HUES6 (cell line): ENCODE measurements at regions not wholly inside any gene's neighbourhood (a gene's known extent, or its start where the extent isn't known, plus 50 kb on each side); places are given as distances from the start of the nearest gene placed in this dataset.

Experiments
- H3K27ac ChIP-seq: 2 replicates; pipeline ENCODE4 v1.7.0; 2013; ENCODE audit warnings: low read depth, mild to moderate bottlenecking, low read length, inconsistent platforms
- H3K27me3 ChIP-seq: 2 replicates; pipeline ENCODE4 v1.6.1; 2013; ENCODE audit warnings: low read length; ENCODE audit not compliant: control insufficient read depth, insufficient read depth
- H3K36me3 ChIP-seq: 2 replicates; pipeline ENCODE4 v1.6.1; 2013; ENCODE audit warnings: low read length; ENCODE audit not compliant: control insufficient read depth, insufficient read depth
- H3K4me1 ChIP-seq: 2 replicates; pipeline ENCODE4 v1.6.1; 2013; ENCODE audit warnings: low read length; ENCODE audit not compliant: control insufficient read depth, insufficient read depth
- H3K4me3 ChIP-seq: 2 replicates; pipeline ENCODE4 v1.5.1; 2013; ENCODE audit warnings: low read depth, low read length
- H3K9ac ChIP-seq: one replicate; pipeline ENCODE4 v1.6.1; 2013; ENCODE audit warnings: mild to moderate bottlenecking, low read length
- H3K9me3 ChIP-seq: 2 replicates; pipeline ENCODE4 v1.6.1; 2013; ENCODE audit warnings: low read depth, low read length; ENCODE audit not compliant: control insufficient read depth, insufficient read depth

- Histone ChIP-seq H3K27ac (no peak overlapping the region), H3K36me3 (no peaks in the 10 kb centered on the region), H3K4me1 (no peaks in the 10 kb centered on the region; the same call in none of the 2 replicates), H3K27me3 (no peaks in the 10 kb centered on the region), H3K9me3 (no peaks in the 10 kb centered on the region), H3K4me3 (no peak overlapping the region), H3K9ac (no peak overlapping the region)
These were observed 113.0 kb downstream of the FOXG1 start for GRCh38 chr14:28879573-28879996.

- Histone ChIP-seq H3K36me3 (no peaks in the 10 kb centered on the region), H3K4me1 (no peaks in the 10 kb centered on the region), H3K27ac (no peak overlapping the region), H3K9ac (no peak overlapping the region), H3K4me3 (no peak overlapping the region), H3K9me3 (no peaks in the 10 kb centered on the region), H3K27me3 (no peaks in the 10 kb centered on the region)
These were observed 120.4 kb downstream of the FOXG1 start for GRCh38 chr14:28886940-28887339.

GRCh38 chr14:28895389-28895788, 128.8 kb downstream of the FOXG1 start:
- Histone ChIP-seq H3K27me3 (no peaks in the 10 kb centered on the region), H3K9me3 (no peaks in the 10 kb centered on the region), H3K36me3 (no peaks in the 10 kb centered on the region), H3K4me1 (no peaks in the 10 kb centered on the region), H3K9ac (no peak overlapping the region), H3K4me3 (no peak overlapping the region), H3K27ac (no peak overlapping the region)

GRCh38 chr14:28896337-28896736, 129.8 kb downstream of the FOXG1 start:
- no peaks in the 10 kb centered on the region for H3K36me3 ChIP-seq
- H3K9ac ChIP-seq, result no peak overlapping the region
- no peak overlapping the region for H3K27ac ChIP-seq
- no peaks in the 10 kb centered on the region for H3K9me3 ChIP-seq
- no peak overlapping the region for H3K4me3 ChIP-seq
- no peaks in the 10 kb centered on the region for H3K27me3 ChIP-seq
- no peaks in the 10 kb centered on the region for H3K4me1 ChIP-seq

GRCh38 chr14:28901631-28902030, 135.0 kb downstream of the FOXG1 start:
- Histone ChIP-seq H3K4me1 (no peaks in the 10 kb centered on the region), H3K27me3 (no peaks in the 10 kb centered on the region), H3K4me3 (no peak overlapping the region), H3K36me3 (no peaks in the 10 kb centered on the region), H3K9me3 (no peaks in the 10 kb centered on the region), H3K27ac (no peak overlapping the region), H3K9ac (no peak overlapping the region)

- Histone ChIP-seq H3K36me3 (no peaks in the 10 kb centered on the region), H3K9me3 (no peaks in the 10 kb centered on the region), H3K4me1 (no peaks in the 10 kb centered on the region), H3K4me3 (no peak overlapping the region), H3K27ac (no peak overlapping the region), H3K27me3 (no peaks in the 10 kb centered on the region), H3K9ac (no peak overlapping the region)
These were observed 136.3 kb downstream of the FOXG1 start for GRCh38 chr14:28902930-28903329.

GRCh38 chr14:28911521-28911920, 144.9 kb downstream of the FOXG1 start:
- H3K27me3 ChIP-seq, result no peaks in the 10 kb centered on the region
- no peaks in the 10 kb centered on the region for H3K4me1 ChIP-seq
- no peak overlapping the region for H3K27ac ChIP-seq
- no peaks in the 10 kb centered on the region for H3K9me3 ChIP-seq
- no peak overlapping the region for H3K9ac ChIP-seq
- no peaks in the 10 kb centered on the region for H3K36me3 ChIP-seq
- H3K4me3 ChIP-seq, result no peak overlapping the region

- Histone ChIP-seq H3K9me3 (no peaks in the 10 kb centered on the region), H3K4me1 (no peaks in the 10 kb centered on the region), H3K36me3 (no peaks in the 10 kb centered on the region)
These were observed 146.5 kb downstream of the FOXG1 start for GRCh38 chr14:28913056-28913455.

GRCh38 chr14:28926122-28926521, 159.5 kb downstream of the FOXG1 start:
- Histone ChIP-seq H3K36me3 (no peaks in the 10 kb centered on the region), H3K27ac (no peak overlapping the region), H3K9me3 (no peaks in the 10 kb centered on the region), H3K4me1 (no peaks in the 10 kb centered on the region), H3K9ac (no peak overlapping the region), H3K27me3 (no peaks in the 10 kb centered on the region), H3K4me3 (no peak overlapping the region)

More at GRCh38 chr14:28913056-28913455, 146.5 kb downstream of the FOXG1 start:
- Histone ChIP-seq H3K27me3 (no peaks in the 10 kb centered on the region), H3K9ac (no peak overlapping the region), H3K27ac (no peak overlapping the region), H3K4me3 (no peak overlapping the region)

GRCh38 chr14:28931999-28932398, 165.4 kb downstream of the FOXG1 start:
- no peak overlapping the region for H3K4me3 ChIP-seq
- peaks cover 3% of the 10 kb centered on the region; the same call in 1 of the 2 replicates for H3K27me3 ChIP-seq
- no peak overlapping the region for H3K27ac ChIP-seq
- no peaks in the 10 kb centered on the region for H3K9me3 ChIP-seq
- H3K4me1 ChIP-seq, result no peaks in the 10 kb centered on the region
- H3K9ac ChIP-seq, result no peak overlapping the region
- H3K36me3 ChIP-seq, result no peaks in the 10 kb centered on the region

GRCh38 chr14:28936601-28937000, 170.0 kb downstream of the FOXG1 start:
- Histone ChIP-seq H3K27me3 (peaks cover 3% of the 10 kb centered on the region; the same call in 1 of the 2 replicates), H3K9ac (no peak overlapping the region), H3K36me3 (no peaks in the 10 kb centered on the region), H3K9me3 (no peaks in the 10 kb centered on the region), H3K27ac (no peak overlapping the region), H3K4me3 (no peak overlapping the region), H3K4me1 (no peaks in the 10 kb centered on the region)

- Histone ChIP-seq H3K9ac (no peak overlapping the region), H3K36me3 (no peaks in the 10 kb centered on the region), H3K27me3 (no peaks in the 10 kb centered on the region; the same call in 1 of the 2 replicates), H3K9me3 (no peaks in the 10 kb centered on the region), H3K4me3 (no peak overlapping the region), H3K27ac (no peak overlapping the region), H3K4me1 (no peaks in the 10 kb centered on the region)
These were observed 175.2 kb downstream of the FOXG1 start for GRCh38 chr14:28941758-28942157.
